PC-3 (cell line): ENCODE measurements at regions not wholly inside any gene's neighbourhood (a gene's known extent, or its start where the extent isn't known, plus 50 kb on each side); places are given as distances from the start of the nearest gene placed in this dataset.

Experiments used
- EZH2 ChIP-seq: fragments of 300-600 bp; sonication (generic); IDR thresholded peaks from one replicate; pipeline ENCODE4 v1.6.1; 2017; ENCODE audit warnings: antibody characterized with exemption, mild to moderate bottlenecking, low read length; ENCODE audit not compliant: unreplicated experiment
- TF ChIP-seq, protein P1 (sequence below): fragments of 300-600 bp; sonication (generic); conservative IDR thresholded peaks from 2 replicates; pipeline ENCODE4 v1.5.1; 2017; ENCODE audit warnings: antibody characterized with exemption, low read depth, mild to moderate bottlenecking, low read length

DNA sequence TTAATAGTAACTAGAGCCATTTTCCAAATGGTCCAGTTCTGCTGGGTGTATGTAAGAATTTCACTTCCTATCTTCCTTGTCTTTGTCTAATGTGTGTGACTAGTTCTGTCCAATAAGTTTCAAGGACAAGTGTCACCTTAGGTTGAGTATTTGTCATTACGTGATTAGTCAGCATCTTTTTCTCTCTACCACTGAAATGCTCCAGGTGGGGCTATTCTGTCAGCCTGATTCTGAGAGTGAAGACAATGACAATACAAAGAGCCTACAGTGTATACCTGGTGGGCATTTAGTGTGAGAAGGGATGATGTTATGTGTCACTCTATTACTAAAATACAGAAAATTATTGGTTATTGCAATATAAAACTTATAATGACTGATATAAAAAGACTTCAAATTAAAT lies 876.3 kb downstream of the C4orf33 start:
- TF ChIP-seq, protein P1, sequence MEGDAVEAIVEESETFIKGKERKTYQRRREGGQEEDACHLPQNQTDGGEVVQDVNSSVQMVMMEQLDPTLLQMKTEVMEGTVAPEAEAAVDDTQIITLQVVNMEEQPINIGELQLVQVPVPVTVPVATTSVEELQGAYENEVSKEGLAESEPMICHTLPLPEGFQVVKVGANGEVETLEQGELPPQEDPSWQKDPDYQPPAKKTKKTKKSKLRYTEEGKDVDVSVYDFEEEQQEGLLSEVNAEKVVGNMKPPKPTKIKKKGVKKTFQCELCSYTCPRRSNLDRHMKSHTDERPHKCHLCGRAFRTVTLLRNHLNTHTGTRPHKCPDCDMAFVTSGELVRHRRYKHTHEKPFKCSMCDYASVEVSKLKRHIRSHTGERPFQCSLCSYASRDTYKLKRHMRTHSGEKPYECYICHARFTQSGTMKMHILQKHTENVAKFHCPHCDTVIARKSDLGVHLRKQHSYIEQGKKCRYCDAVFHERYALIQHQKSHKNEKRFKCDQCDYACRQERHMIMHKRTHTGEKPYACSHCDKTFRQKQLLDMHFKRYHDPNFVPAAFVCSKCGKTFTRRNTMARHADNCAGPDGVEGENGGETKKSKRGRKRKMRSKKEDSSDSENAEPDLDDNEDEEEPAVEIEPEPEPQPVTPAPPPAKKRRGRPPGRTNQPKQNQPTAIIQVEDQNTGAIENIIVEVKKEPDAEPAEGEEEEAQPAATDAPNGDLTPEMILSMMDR, result no peak
- no peak for TF ChIP-seq EZH2
